ENCODE measurements at regions not wholly inside any gene's neighbourhood (a gene's known extent, or its start where the extent isn't known, plus 50 kb on each side); places are given as distances from the start of the nearest gene placed in this dataset.

GRCh38 chr13:82701020-82701419, 1181.3 kb downstream of the SLITRK1 start:
- TF ChIP-seq CTCF (IDR thresholded peaks at IDR 0.05): no peak
- TF ChIP-seq POLR2A (IDR thresholded peaks at IDR 0.05): no peak

Data from gastroesophageal sphincter (tissue), 3 donors.